Spleen (tissue), 7 donors: ENCODE measurements at regions not wholly inside any gene's neighbourhood (a gene's known extent, or its start where the extent isn't known, plus 50 kb on each side); places are given as distances from the start of the nearest gene placed in this dataset.

Source experiments
- CTCF ChIP-seq, 11 experiments: fragments of 200-600 bp in 7 of 11; fragments of 450-650 bp in 4 of 11; sonication (generic) in 4 of 11; IDR thresholded peaks in 8 of 11; conservative IDR thresholded peaks in 3 of 11; 1 replicate in 7 of 11; 2 replicates in 4 of 11; pipeline versions ENCODE4 v1.4.0 to v1.8.0; 2016 to 2021; ENCODE audit warnings: antibody characterized with exemption in 11 of 11, inconsistent platforms in 4 of 11, mild to moderate bottlenecking in 1 of 11
- POLR2A ChIP-seq, 3 donors: fragments of 450-650 bp; IDR thresholded peaks; one replicate each; pipeline ENCODE4 v1.5.1; 2017; ENCODE audit warnings: antibody characterized with exemption in 3 of 3, mild to moderate bottlenecking in 1 of 3
- donor health status: DM: no; HTN: no; CAD: no; lungs with moderate emphysema.
- donor health status: DM: no; HTN: no; CAD: no.
- donor health status: DM: no; HTN: no; CAD: no.

DNA sequence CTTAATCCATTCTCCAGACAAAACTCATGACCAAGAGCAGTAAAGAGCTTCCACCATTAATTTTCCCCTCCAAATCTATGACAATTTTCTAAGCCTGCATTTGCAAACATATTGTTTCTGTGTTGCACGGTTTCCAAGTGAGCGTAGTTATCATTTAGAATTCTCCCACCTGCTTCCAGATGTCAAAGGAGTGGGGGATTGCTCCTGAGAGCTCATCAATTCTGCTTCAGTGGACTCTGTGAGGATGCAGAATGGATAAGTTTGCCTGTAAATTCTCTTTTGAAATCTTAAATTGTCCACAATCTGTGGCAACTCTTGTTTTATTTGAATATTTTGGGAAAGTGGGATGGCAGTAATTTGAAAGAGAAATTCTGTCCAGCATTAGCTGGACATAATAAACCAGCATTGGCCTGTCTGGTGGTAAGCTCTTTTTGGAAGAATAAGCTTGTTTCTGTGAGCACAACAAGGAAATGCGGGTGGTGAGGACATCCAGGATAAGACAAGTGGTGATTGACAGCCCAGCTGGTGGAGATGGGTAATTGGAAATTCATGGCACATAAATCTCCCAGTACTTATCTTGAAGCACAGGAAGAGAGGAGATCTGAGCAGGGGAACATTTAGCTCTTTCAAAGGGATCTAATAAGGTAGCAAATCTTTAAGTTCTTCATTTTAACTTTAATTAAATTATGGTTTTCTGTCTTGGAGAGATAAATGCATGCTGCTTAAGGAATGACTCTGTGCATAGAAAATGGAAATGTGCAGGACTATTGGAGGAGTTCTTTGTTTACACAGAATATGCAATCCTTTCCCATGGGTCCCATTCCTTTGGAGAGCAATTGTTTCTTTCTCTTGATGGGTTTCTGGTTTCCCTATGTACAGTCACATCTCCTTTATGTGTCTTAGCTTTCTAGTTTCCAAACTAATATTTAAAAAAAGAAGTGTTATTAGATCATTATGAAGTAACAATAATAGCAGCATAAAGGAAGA, 73.2 kb downstream of the FAT3 start:
- TF ChIP-seq POLR2A (IDR thresholded peaks at IDR 0.05) (no peak), CTCF (IDR thresholded peaks at IDR 0.05 in 8 of 11, conservative IDR thresholded peaks at IDR 0.05 in 3 of 11) (no peak)
